ENCODE measurements at regions not wholly inside any gene's neighbourhood (a gene's known extent, or its start where the extent isn't known, plus 50 kb on each side); places are given as distances from the start of the nearest gene placed in this dataset.
A peak's percentile ranks its signal among the peaks of the same experiment; 100 is the strongest.

GRCh38 chr20:21971436-21971835, 266.0 kb downstream of the PAX1 start:
- no peak overlapping the region for H3K4me3 ChIP-seq
- no peaks in the 10 kb centered on the region for H3K9me3 ChIP-seq (replicated peaks in 1 of 11)
- no peaks in the 10 kb centered on the region for H4K20me1 ChIP-seq
- H3K4me2 ChIP-seq, result no peak overlapping the region
- H3K36me3 ChIP-seq, result no peaks in the 10 kb centered on the region
- no peak overlapping the region for H3K9ac ChIP-seq
- H3K4me1 ChIP-seq, result no peaks in the 10 kb centered on the region
- H3K27ac ChIP-seq, result no peak overlapping the region
- H3K27me3 ChIP-seq, result no peaks in the 10 kb centered on the region
- no peak for TF ChIP-seq Cebpa-rat (IDR thresholded peaks at IDR 0.05)

- Histone ChIP-seq H3K27ac (no peak overlapping the region), H3K27me3 (no peaks in the 10 kb centered on the region), H3K4me1 (no peaks in the 10 kb centered on the region), H3K9me3 (replicated peaks in 1 of 11) (peaks cover 0 to 2% (median 0%) of the 10 kb centered on the region in 11 experiments; a peak in 4 of 22 replicates), H3K4me2 (no peak overlapping the region), H3K4me3 (no peak overlapping the region), H4K20me1 (no peaks in the 10 kb centered on the region), H3K36me3 (no peaks in the 10 kb centered on the region), H3K9ac (no peak overlapping the region)
- TF ChIP-seq Cebpa-rat (IDR thresholded peaks at IDR 0.05), result no peak
Measured at GRCh38 chr20:21968486-21968885, 263.0 kb downstream of the PAX1 start.

- H3K9ac ChIP-seq, result no peak overlapping the region
Measured at GRCh38 chr20:21967481-21967880, 262.0 kb downstream of the PAX1 start.

DNA sequence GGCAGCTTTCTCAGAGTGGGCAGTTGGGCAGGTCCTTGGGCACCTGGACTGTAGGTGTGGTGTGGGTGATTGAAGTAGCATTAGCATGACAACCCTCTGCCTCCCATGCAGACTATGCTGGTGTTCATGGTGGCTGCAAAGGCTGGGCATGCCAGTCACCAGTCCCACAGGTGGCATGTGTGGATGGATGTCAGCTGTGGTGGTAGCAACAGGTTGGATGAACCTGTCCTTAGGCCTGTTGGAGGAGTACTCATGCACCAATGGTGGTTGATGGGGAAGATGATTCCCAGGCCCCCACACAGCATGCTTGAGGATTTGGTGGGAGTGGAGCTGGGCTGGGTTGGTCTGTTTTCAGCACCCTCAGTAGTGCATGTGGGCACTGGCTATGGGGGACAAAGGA, 251.1 kb downstream of the PAX1 start:
- no peak overlapping the region for H3K9ac ChIP-seq
- H3K36me3 ChIP-seq, result no peaks in the 10 kb centered on the region
- no peaks in the 10 kb centered on the region for H4K20me1 ChIP-seq
- H3K27ac ChIP-seq, result no peak overlapping the region
- H3K27me3 ChIP-seq, result no peaks in the 10 kb centered on the region
- H3K4me1 ChIP-seq, result no peaks in the 10 kb centered on the region
- peaks cover under 1 to 9% (median 5%) of the 10 kb centered on the region in 11 experiments; a peak in 13 of 22 replicates for H3K9me3 ChIP-seq (replicated peaks in 1 of 11)
- no peak overlapping the region for H3K4me3 ChIP-seq
- no peak overlapping the region for H3K4me2 ChIP-seq
- no peak for TF ChIP-seq Cebpa-rat (IDR thresholded peaks at IDR 0.05)

More at GRCh38 chr20:21967481-21967880, 262.0 kb downstream of the PAX1 start:
- Histone ChIP-seq H3K4me2 (no peak overlapping the region), H3K27me3 (no peaks in the 10 kb centered on the region), H3K4me3 (no peak overlapping the region), H3K4me1 (no peaks in the 10 kb centered on the region), H4K20me1 (no peaks in the 10 kb centered on the region), H3K27ac (no peak overlapping the region), H3K36me3 (no peaks in the 10 kb centered on the region), H3K9me3 (replicated peaks in 1 of 11) (peaks cover 0 to 12% (median 7%) of the 10 kb centered on the region in 11 experiments; a peak in 10 of 22 replicates)
- no peak for TF ChIP-seq Cebpa-rat (IDR thresholded peaks at IDR 0.05)

GRCh38 chr20:21947406-21947805, 241.9 kb downstream of the PAX1 start:
- TF ChIP-seq Cebpa-rat (IDR thresholded peaks at IDR 0.05), result no peak
- H3K4me1 ChIP-seq, result no peaks in the 10 kb centered on the region
- no peaks in the 10 kb centered on the region for H3K36me3 ChIP-seq
- H3K9me3 ChIP-seq (replicated peaks in 1 of 11), result no peaks in the 10 kb centered on the region
- no peak overlapping the region for H3K9ac ChIP-seq
- H3K27me3 ChIP-seq, result no peaks in the 10 kb centered on the region
- H3K4me2 ChIP-seq, result no peak overlapping the region
- H4K20me1 ChIP-seq, result no peaks in the 10 kb centered on the region
- no peak overlapping the region for H3K4me3 ChIP-seq
- no peak overlapping the region for H3K27ac ChIP-seq

GRCh38 chr20:21944227-21944626, 238.8 kb downstream of the PAX1 start:
- H3K9ac ChIP-seq, result no peak overlapping the region
- H3K9me3 ChIP-seq (replicated peaks in 1 of 11), result no peaks in the 10 kb centered on the region
- H3K4me2 ChIP-seq, result no peak overlapping the region
- no peak for TF ChIP-seq Cebpa-rat (IDR thresholded peaks at IDR 0.05)
- no peaks in the 10 kb centered on the region for H3K27me3 ChIP-seq
- H4K20me1 ChIP-seq, result no peaks in the 10 kb centered on the region
- no peak overlapping the region for H3K4me3 ChIP-seq
- H3K36me3 ChIP-seq, result no peaks in the 10 kb centered on the region
- H3K4me1 ChIP-seq, result no peaks in the 10 kb centered on the region
- no peak overlapping the region for H3K27ac ChIP-seq

- H3K9me3 ChIP-seq (replicated peaks in 1 of 11), result no peaks in the 10 kb centered on the region
- H3K4me3 ChIP-seq, result no peak overlapping the region
- H3K4me1 ChIP-seq, result no peaks in the 10 kb centered on the region
- TF ChIP-seq Cebpa-rat (IDR thresholded peaks at IDR 0.05), result no peak
- no peak overlapping the region for H3K27ac ChIP-seq
- no peaks in the 10 kb centered on the region for H4K20me1 ChIP-seq
- no peaks in the 10 kb centered on the region for H3K36me3 ChIP-seq
- H3K9ac ChIP-seq, result no peak overlapping the region
- no peak overlapping the region for H3K4me2 ChIP-seq
- H3K27me3 ChIP-seq, result no peaks in the 10 kb centered on the region
Measured at GRCh38 chr20:21941941-21942805, 236.7 kb downstream of the PAX1 start.

- Histone ChIP-seq H3K4me3 (no peak overlapping the region), H3K4me2 (no peak overlapping the region), H3K9me3 (replicated peaks in 1 of 11) (no peaks in the 10 kb centered on the region), H3K9ac (no peak overlapping the region), H3K36me3 (no peaks in the 10 kb centered on the region), H3K27me3 (no peaks in the 10 kb centered on the region), H3K27ac (no peak overlapping the region), H4K20me1 (no peaks in the 10 kb centered on the region), H3K4me1 (no peaks in the 10 kb centered on the region)
- no peak for TF ChIP-seq Cebpa-rat (IDR thresholded peaks at IDR 0.05)
Measured at GRCh38 chr20:21936720-21937380, 231.4 kb downstream of the PAX1 start.

DNA sequence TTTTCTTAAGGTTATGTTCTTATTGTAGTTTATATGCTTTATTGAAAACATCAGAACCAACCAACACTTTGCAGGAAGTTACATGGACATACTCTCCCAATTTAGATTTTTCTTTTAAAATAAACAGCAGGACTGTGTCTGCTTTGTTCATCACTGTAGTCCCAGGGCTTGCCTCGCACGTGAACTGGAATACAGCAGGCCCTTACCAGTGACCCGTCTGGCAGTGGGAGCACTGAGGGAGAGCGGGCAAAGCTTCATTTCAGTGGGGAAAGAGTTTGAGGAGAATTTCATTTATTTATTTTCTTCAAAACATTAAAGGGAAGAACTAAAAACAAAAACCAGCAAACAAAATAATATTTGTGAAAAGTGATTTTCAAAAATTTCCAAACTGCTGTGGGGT, 230.8 kb downstream of the PAX1 start:
- TF ChIP-seq Cebpa-rat (IDR thresholded peaks at IDR 0.05), result no peak
- Histone ChIP-seq H3K4me1 (no peaks in the 10 kb centered on the region), H3K27me3 (no peaks in the 10 kb centered on the region), H4K20me1 (no peaks in the 10 kb centered on the region), H3K4me3 (no peak overlapping the region), H3K9me3 (replicated peaks in 1 of 11) (no peaks in the 10 kb centered on the region), H3K36me3 (no peaks in the 10 kb centered on the region), H3K27ac (no peak overlapping the region), H3K9ac (no peak overlapping the region), H3K4me2 (no peak overlapping the region)

DNA sequence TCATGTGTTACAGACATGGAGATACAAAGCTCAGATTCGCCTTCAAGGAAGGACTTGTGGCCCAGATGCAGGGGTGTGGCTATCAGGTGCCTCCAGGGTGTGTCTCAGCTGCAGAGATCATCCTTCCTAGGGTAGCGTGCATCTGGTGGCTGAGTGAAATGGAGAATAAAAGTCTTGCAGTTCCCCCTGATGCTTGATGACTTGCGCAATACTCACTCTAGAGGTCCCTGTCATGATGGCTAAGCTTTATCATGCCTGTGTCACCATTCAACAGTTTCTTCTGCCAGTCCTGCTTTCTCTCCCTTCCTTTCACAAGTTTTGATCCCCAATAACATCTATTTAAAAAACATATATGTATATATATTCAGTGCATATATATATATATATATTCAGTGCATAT, 228.1 kb downstream of the PAX1 start:
- no peak overlapping the region for H3K9ac ChIP-seq
- H4K20me1 ChIP-seq, result no peaks in the 10 kb centered on the region
- no peaks in the 10 kb centered on the region for H3K9me3 ChIP-seq (replicated peaks in 1 of 11)
- no peaks in the 10 kb centered on the region for H3K4me1 ChIP-seq
- TF ChIP-seq Cebpa-rat (IDR thresholded peaks at IDR 0.05), result peak in 8 of 11 experiments; percentile 41 to 86 (median 65); a peak in 13 of 22 replicates
- H3K4me2 ChIP-seq, result no peak overlapping the region
- no peak overlapping the region for H3K27ac ChIP-seq
- H3K4me3 ChIP-seq, result no peak overlapping the region
- no peaks in the 10 kb centered on the region for H3K27me3 ChIP-seq
- no peaks in the 10 kb centered on the region for H3K36me3 ChIP-seq

Measured in BLaER1 treated with 17β-estradiol and CSF1 and Interleukin-3, amounts not matched to agents 10 nM and 100 nM (cell line).